ENCODE measurements at regions not wholly inside any gene's neighbourhood (a gene's known extent, or its start where the extent isn't known, plus 50 kb on each side); places are given as distances from the start of the nearest gene placed in this dataset.
"Not testable (repeated sequence)": the region's sequence is repeated elsewhere in the genome, so short reads cannot be mapped to it uniquely, and the experiment has no call there.

GRCh38 chr14:40652089-40652691 is 954.5 kb upstream of the LRFN5 start:
- CTCF ChIA-PET: no interaction called here
- no peak overlapping the region for H3K27ac ChIP-seq (ENCODE audit: low read depth in 2 of 2, low read length in 1 of 2)
- POLR2A ChIA-PET: no interaction called here

GRCh38 chr14:40630471-40630870 is 976.2 kb upstream of the LRFN5 start:
- Histone ChIP-seq H3K36me3 (replicated peaks in 1 of 2; ENCODE audit: control insufficient read depth in 1 of 2, insufficient read depth in 2 of 2, low read length in 1 of 2) (no peaks in the 10 kb centered on the region), H2AFZ (ENCODE audit: low read depth) (peak overlapping the region; percentile 85; the same call in 1 of the 2 replicates), H3K4me2 (no peak overlapping the region; the same call in 1 of the 2 replicates), H3K4me1 (ENCODE audit: control insufficient read depth in 1 of 2, insufficient read depth in 2 of 2, low read depth in 1 of 2, low read length in 1 of 2) (no peaks in the 10 kb centered on the region), H3K9me2 (no peaks in the 10 kb centered on the region), H3K4me3 (ENCODE audit: low read depth in 2 of 2, low read length in 1 of 2) (no peak overlapping the region), H4K20me1 (ENCODE audit: insufficient read depth) (no peaks in the 10 kb centered on the region), H3K79me2 (ENCODE audit: insufficient read depth) (no peaks in the 10 kb centered on the region), H3F3A (replicated peaks; ENCODE audit: insufficient read depth) (no peaks in the 10 kb centered on the region), H3K9me3 (no peaks in the 10 kb centered on the region), H3K9ac (no peak overlapping the region), H3K27me3 (ENCODE audit: insufficient read depth) (no peaks in the 10 kb centered on the region), H3K27ac (ENCODE audit: low read depth in 2 of 2, low read length in 1 of 2) (no peak overlapping the region)
- DNase-seq: no peak
- TF ChIP-seq FOXM1 (IDR thresholded peaks at IDR 0.05; ENCODE audit: low read depth): no peak
- TF ChIP-seq NRF1 (IDR thresholded peaks at IDR 0.05; ENCODE audit: low read depth, low read length): no peak
- TF ChIP-seq USF1 (IDR thresholded peaks at IDR 0.05; ENCODE audit: borderline replicate concordance, low read depth): no peak
- CTCF ChIA-PET: no interaction called here
- 4% methylated on average over 1 of the region's 1 CpG for WGBS (ENCODE audit: low lambda C conversion rate)
- POLR2A ChIA-PET: no interaction called here

More at GRCh38 chr14:40652089-40652691, 954.5 kb upstream of the LRFN5 start:
- Histone ChIP-seq H4K20me1 (ENCODE audit: insufficient read depth) (no peaks in the 10 kb centered on the region), H3K4me2 (no peak overlapping the region), H3K9me3 (no peaks in the 10 kb centered on the region), H3K4me3 (ENCODE audit: low read depth in 2 of 2, low read length in 1 of 2) (no peak overlapping the region), H3F3A (replicated peaks; ENCODE audit: insufficient read depth) (no peaks in the 10 kb centered on the region), H3K9me2 (no peaks in the 10 kb centered on the region), H3K36me3 (replicated peaks in 1 of 2; ENCODE audit: control insufficient read depth in 1 of 2, insufficient read depth in 2 of 2, low read length in 1 of 2) (no peaks in the 10 kb centered on the region), H3K4me1 (ENCODE audit: control insufficient read depth in 1 of 2, insufficient read depth in 2 of 2, low read depth in 1 of 2, low read length in 1 of 2) (no peaks in the 10 kb centered on the region), H3K9ac (no peak overlapping the region), H2AFZ (ENCODE audit: low read depth) (no peak overlapping the region), H3K79me2 (ENCODE audit: insufficient read depth) (no peaks in the 10 kb centered on the region), H3K27me3 (ENCODE audit: insufficient read depth) (no peaks in the 10 kb centered on the region)
- no peak for TF ChIP-seq TEAD4 (IDR thresholded peaks at IDR 0.05; ENCODE audit: borderline replicate concordance, insufficient read depth)
- TF ChIP-seq ELF1 (IDR thresholded peaks at IDR 0.05): no peak
- no peak for TF ChIP-seq TAF1 (IDR thresholded peaks at IDR 0.05; ENCODE audit: borderline replicate concordance, low read depth, low read length)
- TF ChIP-seq, protein P1, sequence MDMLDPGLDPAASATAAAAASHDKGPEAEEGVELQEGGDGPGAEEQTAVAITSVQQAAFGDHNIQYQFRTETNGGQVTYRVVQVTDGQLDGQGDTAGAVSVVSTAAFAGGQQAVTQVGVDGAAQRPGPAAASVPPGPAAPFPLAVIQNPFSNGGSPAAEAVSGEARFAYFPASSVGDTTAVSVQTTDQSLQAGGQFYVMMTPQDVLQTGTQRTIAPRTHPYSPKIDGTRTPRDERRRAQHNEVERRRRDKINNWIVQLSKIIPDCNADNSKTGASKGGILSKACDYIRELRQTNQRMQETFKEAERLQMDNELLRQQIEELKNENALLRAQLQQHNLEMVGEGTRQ (IDR thresholded peaks at IDR 0.05; ENCODE audit: borderline replicate concordance, low read depth, low read length): no peak
- no peak for TF ChIP-seq POLR2AphosphoS5 (IDR thresholded peaks at IDR 0.05; ENCODE audit: low read depth, low read length)
- no peak for TF ChIP-seq FOXJ3 (CRISPR knock-in tag; IDR thresholded peaks at IDR 0.05)
- no peak for DNase-seq

DNA sequence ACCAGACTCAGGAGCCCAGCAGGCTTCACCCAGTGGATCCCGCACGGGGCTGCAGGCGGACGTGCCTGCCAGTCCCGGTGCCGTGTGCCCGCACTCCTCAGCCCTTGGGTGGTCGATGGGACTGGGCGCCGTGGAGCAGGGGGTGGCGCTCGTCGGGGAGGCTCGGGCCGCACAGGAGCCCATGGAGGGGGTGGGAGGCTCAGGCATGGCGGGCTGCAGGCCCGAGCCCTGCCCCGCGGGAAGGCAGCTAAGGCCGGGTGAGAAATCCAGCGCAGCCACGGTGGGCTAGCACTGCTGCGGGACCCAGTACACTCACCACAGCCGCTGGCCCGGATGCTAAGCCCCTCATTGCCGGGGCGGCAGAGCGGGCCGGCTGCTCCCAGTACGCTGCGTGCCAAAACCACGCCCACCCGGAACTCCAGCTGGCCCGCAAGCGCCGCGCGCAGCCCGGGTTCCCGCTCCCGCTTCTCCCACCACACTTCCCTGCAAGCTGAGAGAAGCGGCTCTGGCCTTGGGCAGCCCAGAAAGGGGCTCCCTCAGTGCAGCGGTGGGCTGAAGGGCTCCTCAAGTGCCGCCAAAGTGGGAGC is 977.0 kb upstream of the LRFN5 start:
- WGBS (ENCODE audit: low lambda C conversion rate): no CpG with 5 or more reads among the region's 44 CpGs
- H3K27me3 ChIP-seq (ENCODE audit: insufficient read depth); CTCF ChIA-PET: not testable (repeated sequence)

More for the DNA sequence above, 977.0 kb upstream of the LRFN5 start:
- H3K9me3 ChIP-seq; POLR2A ChIA-PET; H4K20me1 ChIP-seq (ENCODE audit: insufficient read depth); H3K4me1 ChIP-seq (ENCODE audit: control insufficient read depth in 1 of 2, insufficient read depth in 2 of 2, low read depth in 1 of 2, low read length in 1 of 2); H3K79me2 ChIP-seq (ENCODE audit: insufficient read depth); H3K27ac ChIP-seq (ENCODE audit: low read depth in 2 of 2, low read length in 1 of 2); H3K9me2 ChIP-seq; H3F3A ChIP-seq (replicated peaks; ENCODE audit: insufficient read depth); H3K36me3 ChIP-seq (replicated peaks in 1 of 2; ENCODE audit: control insufficient read depth in 1 of 2, insufficient read depth in 2 of 2, low read length in 1 of 2); H3K9ac ChIP-seq: not testable (repeated sequence)
- peak overlapping the region; percentile 67 for H3K4me2 ChIP-seq
- peak; percentile 50 for DNase-seq
- peak overlapping the region; percentile 85 for H2AFZ ChIP-seq (ENCODE audit: low read depth)
- peak overlapping the region; percentile 41 to 51 for H3K4me3 ChIP-seq (ENCODE audit: low read depth in 2 of 2, low read length in 1 of 2)
